K562 (cell line): ENCODE measurements at regions not wholly inside any gene's neighbourhood (a gene's known extent, or its start where the extent isn't known, plus 50 kb on each side); places are given as distances from the start of the nearest gene placed in this dataset.

Experiments used
- ATAC-seq: fragments of 200-7000 bp; cut with Tn5 transposase; 3 replicates; pipeline ENCODE4 v1.9.1; 2020; ENCODE audit warnings: moderate library complexity
- BruUV-seq: library from RNA; stranded (reverse); fragments of 400-500 nt; replicated peaks from 2 replicates; lab custom pipeline; 2021; lab: Mats Ljungman, UMichigan
- CTCF ChIA-PET: fragments of 300-600 bp; formaldehyde crosslinking; extraction: SDS; loops from one replicate; lab custom pipeline; 2021; ENCODE audit warnings: low intra/inter-chr PET ratio; lab: Yijun Ruan, JAX
- POLR2A ChIA-PET: fragments of 300-600, 350-650 bp; sonication (Branson Sonifier 250); formaldehyde crosslinking; extraction: SDS; loops from one replicate; lab custom pipeline; 2021; ENCODE audit warnings: antibody characterized with exemption, inconsistent platforms; lab: Yijun Ruan, JAX
- DNase-seq, 4 experiments: peaks; one replicate each; pipeline versions ENCODE4 v3.0.0 to v3.0.0-alpha.2; 2011 to 2018; ENCODE audit warnings: low spot score in 3 of 4, mixed read lengths in 3 of 4; ENCODE audit errors: extremely low read depth in 1 of 4
- FAIRE-seq: peaks from 2 replicates; lab custom pipeline; 2011; peaks lifted over from hg19 to GRCh38; lab: Jason Lieb, UNC
- H2AFZ ChIP-seq: 2 replicates; pipeline ENCODE4 v1.6.0; 2011; ENCODE audit warnings: low read depth, low read length, control low read depth, inconsistent platforms
- H3K27ac ChIP-seq: fragments of 200-600 bp; 3 replicates; pipeline ENCODE4 v1.8.0; 2011; ENCODE audit warnings: low read depth, mild to moderate bottlenecking, control low read depth, inconsistent platforms, low read length, moderate library complexity, mixed read lengths; ENCODE audit errors: extremely low read depth
- H3K27me3 ChIP-seq, 2 experiments: fragments of 300-600 bp in 1 of 2; 2 replicates in 1 of 2; 3 replicates in 1 of 2; pipeline versions ENCODE4 v1.6.0 to v1.8.0; 2011; ENCODE audit warnings: inconsistent platforms in 2 of 2, low read length in 2 of 2, mild to moderate bottlenecking in 1 of 2, mixed read lengths in 1 of 2, moderate library complexity in 1 of 2; ENCODE audit not compliant: control insufficient read depth in 2 of 2, insufficient read depth in 2 of 2
- H3K36me3 ChIP-seq: fragments of 300-600 bp; 3 replicates; pipeline ENCODE4 v1.8.0; 2011; ENCODE audit warnings: mild to moderate bottlenecking, low read length, inconsistent platforms; ENCODE audit not compliant: control insufficient read depth, insufficient read depth
- H3K4me1 ChIP-seq, 2 experiments: fragments of 200-600 bp in 1 of 2; replicated peaks in 1 of 2; 2 replicates in 1 of 2; 3 replicates in 1 of 2; pipeline versions ENCODE4 v1.5.1 to v1.8.0; 2011; ENCODE audit warnings: inconsistent platforms in 2 of 2, low read length in 2 of 2, mild to moderate bottlenecking in 1 of 2, mixed read lengths in 1 of 2, moderate library complexity in 1 of 2; ENCODE audit not compliant: control insufficient read depth in 2 of 2, insufficient read depth in 2 of 2
- H3K4me2 ChIP-seq: 2 replicates; pipeline ENCODE4 v1.6.1; 2011; ENCODE audit warnings: low read length, control low read depth, inconsistent platforms, mixed read lengths; ENCODE audit not compliant: insufficient read depth
- H3K4me3 ChIP-seq: fragments of 200-600 bp; sonication (generic), shearing (Covaris generic); 2 replicates; pipeline ENCODE4 v1.5.1; 2016; ENCODE audit warnings: control low read depth, inconsistent platforms
- H3K79me2 ChIP-seq: fragments of 200-600 bp; 3 replicates; pipeline ENCODE4 v1.8.0; 2011; ENCODE audit warnings: low read length, inconsistent platforms; ENCODE audit not compliant: control insufficient read depth, insufficient read depth
- H3K9ac ChIP-seq, 2 experiments: 2 replicates each; pipeline versions ENCODE4 v1.6.0 to v1.6.1; 2011; ENCODE audit warnings: low read depth in 2 of 2, low read length in 2 of 2, control low read depth in 1 of 2, inconsistent platforms in 1 of 2, mild to moderate bottlenecking in 1 of 2, mixed read lengths in 1 of 2; ENCODE audit not compliant: insufficient read depth in 1 of 2
- H3K9me1 ChIP-seq: one replicate; pipeline ENCODE4 v1.6.0; 2011; ENCODE audit warnings: inconsistent platforms, mild to moderate bottlenecking, low read length, moderate library complexity; ENCODE audit not compliant: control insufficient read depth, insufficient read depth
- H3K9me3 ChIP-seq: replicated peaks from 2 replicates; pipeline ENCODE4 v1.5.1; 2011; ENCODE audit warnings: low read depth, low read length, inconsistent platforms; ENCODE audit not compliant: control insufficient read depth, insufficient read depth
- H4K20me1 ChIP-seq: replicated peaks from 2 replicates; pipeline ENCODE4 v1.6.1; 2011; ENCODE audit warnings: low read length, inconsistent platforms, mixed read lengths; ENCODE audit not compliant: control insufficient read depth, insufficient read depth
- CHCHD3 ChIP-seq: fragments of 250-450 bp; sonication (Bioruptor Pico); IDR thresholded peaks from 2 replicates; pipeline ENCODE4 v2.1.2; 2022; ENCODE audit warnings: mild to moderate bottlenecking
- EP300 ChIP-seq: IDR thresholded peaks from 2 replicates; pipeline ENCODE4 v1.6.1; 2012; ENCODE audit warnings: low read length, improper control_type of control experiment
- L3MBTL2 ChIP-seq: fragments of 450-650 bp; IDR thresholded peaks from 2 replicates; pipeline ENCODE4 v1.6.1; 2016; ENCODE audit warnings: mild to moderate bottlenecking, moderate library complexity
- MAFK ChIP-seq: IDR thresholded peaks from 2 replicates; pipeline ENCODE4 v1.6.1; 2011; ENCODE audit warnings: low read length, improper control_type of control experiment
- MGA ChIP-seq: fragments of 450-650 bp; IDR thresholded peaks from 2 replicates; pipeline ENCODE4 v1.6.1; 2016; ENCODE audit warnings: mild to moderate bottlenecking, moderate library complexity
- NFE2 ChIP-seq: IDR thresholded peaks from 2 replicates; pipeline ENCODE4 v1.6.1; 2014; ENCODE audit warnings: antibody characterized with exemption, low read depth
- SLC30A9 ChIP-seq: fragments of 250-450 bp; sonication (Bioruptor Pico); IDR thresholded peaks from 2 replicates; pipeline ENCODE4 v1.8.0; 2022; ENCODE audit warnings: mild to moderate bottlenecking, moderate library complexity
- SMARCA5 ChIP-seq: fragments of 450-650 bp; IDR thresholded peaks from 2 replicates; pipeline ENCODE4 v1.6.1; 2016
- ZNF143 ChIP-seq: sonication (generic); formaldehyde crosslinking; IDR thresholded peaks from 2 replicates; pipeline ENCODE4 v1.9.0; 2022; ENCODE audit warnings: mild to moderate bottlenecking, missing genetic modification reagents
- WGBS: fragments of 100-300 bp; shearing (Covaris generic); methylation state at CpG from one replicate; pipeline ENCODE4 v1.1.6; 2016; ENCODE audit warnings: low coverage, mixed read lengths; ENCODE audit not compliant: insufficient coverage; ENCODE audit errors: missing lambda C conversion rate; 5-methylcytosine and 5-hydroxymethylcytosine counted together
- in situ Hi-C: fragments of 300-500 bp; cut with MboI; formaldehyde crosslinking; loops from 4 replicates; pipeline ENCODE4 v1.15.0; 2018; ENCODE audit warnings: inconsistent platforms, mixed read lengths
- intact Hi-C: fragments of 100-400 bp; cut with micrococcal nuclease; formaldehyde crosslinking; loops from 2 replicates; pipeline ENCODE4 v1.14.2; 2022
- TF ChIP-seq, protein P1 (sequence below): sonication (generic); formaldehyde crosslinking; IDR thresholded peaks from 2 replicates; pipeline ENCODE4 v1.8.0; 2022; ENCODE audit warnings: missing genetic modification reagents, mild to moderate bottlenecking, moderate library complexity, borderline replicate concordance

DNA sequence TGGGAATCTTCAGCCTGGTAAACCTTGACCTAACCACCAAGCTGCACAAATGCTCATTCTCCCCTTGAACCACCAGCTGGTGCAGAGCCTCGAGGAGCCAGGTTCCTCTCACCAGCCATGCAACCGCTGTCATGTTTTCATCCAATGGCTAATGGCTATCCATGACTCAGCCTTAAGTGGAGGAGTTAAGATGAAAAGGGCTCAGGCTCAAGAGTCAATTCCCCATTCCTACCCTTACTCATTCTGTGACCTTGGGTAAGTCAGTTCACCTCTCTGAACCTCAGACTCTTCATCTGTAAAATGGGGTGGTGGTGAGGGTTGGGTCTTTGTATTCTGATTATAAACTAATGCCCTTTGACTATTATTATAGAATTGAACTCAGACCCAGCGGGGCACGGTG lies 515.6 kb downstream of the SHQ1 start:
- no peak overlapping the region; a peak in 1 of 4 replicates for H3K9ac ChIP-seq
- no peaks in the 10 kb centered on the region for H3K79me2 ChIP-seq
- H3K9me3 ChIP-seq: no peaks in the 10 kb centered on the region
- no peaks in the 10 kb centered on the region for H3K27me3 ChIP-seq
- DNase-seq: peak in 2 of 4 experiments; percentile 30 to 50
- 65% methylated on average over 3 of the region's 4 CpGs for WGBS
- H3K4me1 ChIP-seq: peaks cover 24 to 29% of the 10 kb centered on the region in 2 experiments
- no TSS peak for BruUV-seq
- intact Hi-C loops (no loop called here), in situ Hi-C loops (no loop called here)
- no peak overlapping the region for H3K4me3 ChIP-seq
- CTCF ChIA-PET: no interaction called here
- POLR2A ChIA-PET: interaction anchor here (1.4 kb wide), 2 partner anchors 10 to 46 kb away, joined by 3 to 5 read pairs; no protein-coding TSS in a partner anchor
- peak; percentile 11; the same call in 2 of the 3 replicates for ATAC-seq
- H4K20me1 ChIP-seq: no peaks in the 10 kb centered on the region
- H3K27ac ChIP-seq: no peak overlapping the region
- H3K36me3 ChIP-seq: no peaks in the 10 kb centered on the region
- H3K4me2 ChIP-seq: no peak overlapping the region
- peak overlapping the region; percentile 54; the same call in 1 of the 2 replicates for H2AFZ ChIP-seq
- FAIRE-seq: no peak
- H3K9me1 ChIP-seq: peaks cover 2% of the 10 kb centered on the region
- TF ChIP-seq MAFK (peak; percentile 37; the same call in 1 of the 2 replicates), SMARCA5 (peak; percentile 64; the same call in 1 of the 2 replicates), CHCHD3 (CRISPR knock-in tag) (no peak), ZNF143 (CRISPR knock-in tag) (no peak), L3MBTL2 (peak; percentile 85), MGA (peak; percentile 72), SLC30A9 (CRISPR knock-in tag) (no peak), NFE2 (peak; percentile 69), EP300 (0 out of 2 replicates have a peak, but pooled peaks have one; percentile 15)
- TF ChIP-seq, protein P1, sequence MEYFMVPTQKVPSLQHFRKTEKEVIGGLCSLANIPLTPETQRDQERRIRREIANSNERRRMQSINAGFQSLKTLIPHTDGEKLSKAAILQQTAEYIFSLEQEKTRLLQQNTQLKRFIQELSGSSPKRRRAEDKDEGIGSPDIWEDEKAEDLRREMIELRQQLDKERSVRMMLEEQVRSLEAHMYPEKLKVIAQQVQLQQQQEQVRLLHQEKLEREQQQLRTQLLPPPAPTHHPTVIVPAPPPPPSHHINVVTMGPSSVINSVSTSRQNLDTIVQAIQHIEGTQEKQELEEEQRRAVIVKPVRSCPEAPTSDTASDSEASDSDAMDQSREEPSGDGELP (CRISPR knock-in tag): peak; percentile 45; the same call in 1 of the 2 replicates
